Ishikawa (cell line): ENCODE measurements at regions not wholly inside any gene's neighbourhood (a gene's known extent, or its start where the extent isn't known, plus 50 kb on each side); places are given as distances from the start of the nearest gene placed in this dataset.

Source experiments
- CEBPB ChIP-seq: IDR thresholded peaks from 2 replicates; pipeline ENCODE4 v1.6.1; 2012
- EP300 ChIP-seq: IDR thresholded peaks from 2 replicates; pipeline ENCODE4 v1.6.1; 2012; ENCODE audit warnings: borderline replicate concordance
- MAX ChIP-seq: IDR thresholded peaks from 2 replicates; pipeline ENCODE4 v1.6.1; 2012
- RAD21 ChIP-seq: IDR thresholded peaks from 2 replicates; pipeline ENCODE4 v1.6.1; 2012; ENCODE audit warnings: low read depth
- TAF1 ChIP-seq: IDR thresholded peaks from 2 replicates; pipeline ENCODE4 v1.6.1; 2012; ENCODE audit warnings: low read depth, mild to moderate bottlenecking
- USF1 ChIP-seq: IDR thresholded peaks from 2 replicates; pipeline ENCODE4 v1.6.1; 2012
- TF ChIP-seq, protein P1 (sequence below): IDR thresholded peaks from 2 replicates; pipeline ENCODE4 v1.6.1; 2012; ENCODE audit warnings: low read depth, mild to moderate bottlenecking

DNA sequence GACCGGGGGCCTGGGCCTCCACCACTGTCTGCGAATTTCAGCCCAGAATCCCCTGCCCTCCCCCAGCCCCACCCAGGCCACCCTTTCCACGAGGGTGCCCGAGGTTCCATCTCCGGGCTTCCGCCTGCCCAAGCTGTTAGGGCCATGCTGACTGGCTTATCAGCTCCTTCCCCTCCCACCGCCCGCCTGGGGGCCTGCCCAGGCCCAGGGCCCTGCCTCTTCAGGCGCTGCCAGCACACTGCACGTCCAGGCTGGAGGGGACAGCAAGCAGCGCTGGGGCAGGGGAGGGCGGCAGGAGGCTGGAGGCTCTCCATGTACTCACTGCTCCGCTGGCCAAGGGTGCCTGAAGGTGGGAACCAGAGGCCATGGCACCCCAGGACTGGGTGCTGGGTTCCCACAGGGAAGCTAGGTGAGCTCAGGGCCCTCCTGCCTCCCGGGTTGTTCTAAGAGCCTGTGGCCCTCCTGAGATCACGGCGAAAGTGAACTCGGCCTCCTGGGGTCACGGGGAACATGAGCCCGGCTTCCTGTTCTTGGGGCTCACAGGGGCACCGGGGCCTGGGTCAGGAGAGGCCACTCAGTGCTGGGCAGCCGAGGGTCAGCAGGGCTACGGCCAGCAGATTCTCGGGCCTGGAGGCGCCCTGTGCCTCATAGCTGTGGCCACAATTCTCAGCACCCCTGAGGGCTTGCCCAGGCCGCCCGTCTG is 57.7 kb upstream of the EGFL7 start:
- TF ChIP-seq MAX (no peak), CEBPB (no peak), EP300 (no peak), RAD21 (no peak), USF1 (no peak), TAF1 (no peak)
- TF ChIP-seq, protein P1, sequence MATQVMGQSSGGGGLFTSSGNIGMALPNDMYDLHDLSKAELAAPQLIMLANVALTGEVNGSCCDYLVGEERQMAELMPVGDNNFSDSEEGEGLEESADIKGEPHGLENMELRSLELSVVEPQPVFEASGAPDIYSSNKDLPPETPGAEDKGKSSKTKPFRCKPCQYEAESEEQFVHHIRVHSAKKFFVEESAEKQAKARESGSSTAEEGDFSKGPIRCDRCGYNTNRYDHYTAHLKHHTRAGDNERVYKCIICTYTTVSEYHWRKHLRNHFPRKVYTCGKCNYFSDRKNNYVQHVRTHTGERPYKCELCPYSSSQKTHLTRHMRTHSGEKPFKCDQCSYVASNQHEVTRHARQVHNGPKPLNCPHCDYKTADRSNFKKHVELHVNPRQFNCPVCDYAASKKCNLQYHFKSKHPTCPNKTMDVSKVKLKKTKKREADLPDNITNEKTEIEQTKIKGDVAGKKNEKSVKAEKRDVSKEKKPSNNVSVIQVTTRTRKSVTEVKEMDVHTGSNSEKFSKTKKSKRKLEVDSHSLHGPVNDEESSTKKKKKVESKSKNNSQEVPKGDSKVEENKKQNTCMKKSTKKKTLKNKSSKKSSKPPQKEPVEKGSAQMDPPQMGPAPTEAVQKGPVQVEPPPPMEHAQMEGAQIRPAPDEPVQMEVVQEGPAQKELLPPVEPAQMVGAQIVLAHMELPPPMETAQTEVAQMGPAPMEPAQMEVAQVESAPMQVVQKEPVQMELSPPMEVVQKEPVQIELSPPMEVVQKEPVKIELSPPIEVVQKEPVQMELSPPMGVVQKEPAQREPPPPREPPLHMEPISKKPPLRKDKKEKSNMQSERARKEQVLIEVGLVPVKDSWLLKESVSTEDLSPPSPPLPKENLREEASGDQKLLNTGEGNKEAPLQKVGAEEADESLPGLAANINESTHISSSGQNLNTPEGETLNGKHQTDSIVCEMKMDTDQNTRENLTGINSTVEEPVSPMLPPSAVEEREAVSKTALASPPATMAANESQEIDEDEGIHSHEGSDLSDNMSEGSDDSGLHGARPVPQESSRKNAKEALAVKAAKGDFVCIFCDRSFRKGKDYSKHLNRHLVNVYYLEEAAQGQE: no peak
